Caco-2 (cell line): ENCODE measurements at regions not wholly inside any gene's neighbourhood (a gene's known extent, or its start where the extent isn't known, plus 50 kb on each side); places are given as distances from the start of the nearest gene placed in this dataset.

Experiments used
- BruUV-seq: library from RNA; stranded (reverse); fragments of 400-500 nt; replicated peaks from 2 replicates; lab custom pipeline; 2021; lab: Mats Ljungman, UMichigan
- CTCF ChIA-PET: fragments of 300-600 bp; sonication (Branson Sonifier 250); formaldehyde crosslinking; loops from one replicate; lab custom pipeline; 2022; ENCODE audit warnings: antibody characterized with exemption; lab: Charles Lee
- POLR2A ChIA-PET: fragments of 300-600 bp; sonication (Branson Sonifier 250); formaldehyde crosslinking; loops from one replicate; lab custom pipeline; 2022; ENCODE audit warnings: antibody characterized with exemption; lab: Charles Lee
- DNase-seq, 2 experiments: peaks; one replicate each; pipeline versions ENCODE4 v3.0.0 to v3.0.0-alpha.2; 2020 to 2022
- H3K27me3 ChIP-seq: replicated peaks from 2 replicates; pipeline ENCODE4 v1.6.0; 2011; ENCODE audit warnings: low read length; ENCODE audit not compliant: control insufficient read depth, insufficient read depth
- H3K36me3 ChIP-seq: 2 replicates; pipeline ENCODE4 v1.5.1; 2011; ENCODE audit warnings: low read length; ENCODE audit not compliant: control insufficient read depth, insufficient read depth
- H3K4me1 ChIP-seq: fragments of 250-450 bp; sonication (Bioruptor Pico); 2 replicates; pipeline ENCODE4 v1.5.1; 2020; ENCODE audit warnings: mild to moderate bottlenecking
- H3K4me3 ChIP-seq: 2 replicates; pipeline ENCODE4 v1.5.1; 2011; ENCODE audit warnings: low read depth, mild to moderate bottlenecking, control low read depth, low read length
- H3K9me3 ChIP-seq: fragments of 250-450 bp; sonication (Bioruptor Pico); 2 replicates; pipeline ENCODE4 v1.5.1; 2020; ENCODE audit warnings: mild to moderate bottlenecking, moderate library complexity
- H3K27ac Mint-ChIP-seq: one replicate; pipeline ENCODE4 v1.8.0; 2022; ENCODE audit warnings: mixed read lengths; ENCODE audit not compliant: unreplicated experiment
- H3K27me3 Mint-ChIP-seq: one replicate; pipeline ENCODE4 v1.8.0; 2022; ENCODE audit warnings: mixed read lengths; ENCODE audit not compliant: insufficient read depth, unreplicated experiment
- H3K36me3 Mint-ChIP-seq: one replicate; pipeline ENCODE4 v1.8.0; 2022; ENCODE audit warnings: mild to moderate bottlenecking, mixed read lengths; ENCODE audit not compliant: insufficient read depth, unreplicated experiment
- H3K4me1 Mint-ChIP-seq: one replicate; pipeline ENCODE4 v1.8.0; 2022; ENCODE audit warnings: low read depth, mixed read lengths; ENCODE audit not compliant: unreplicated experiment
- H3K4me3 Mint-ChIP-seq: one replicate; pipeline ENCODE4 v1.8.0; 2022; ENCODE audit warnings: mild to moderate bottlenecking, moderate library complexity, mixed read lengths; ENCODE audit not compliant: unreplicated experiment
- H3K9me3 Mint-ChIP-seq: one replicate; pipeline ENCODE4 v1.8.0; 2022; ENCODE audit warnings: mixed read lengths; ENCODE audit not compliant: unreplicated experiment
- intact Hi-C: fragments of 100-400 bp; cut with micrococcal nuclease; formaldehyde crosslinking; loops from one replicate; pipeline ENCODE4 v1.10.0; 2022; ENCODE audit not compliant: unreplicated experiment
- TF ChIP-seq, protein P1 (sequence below), 2 experiments: fragments of 200-600 bp in 1 of 2; IDR thresholded peaks; 1 replicate in 1 of 2; 2 replicates in 1 of 2; pipeline versions ENCODE4 v1.5.1 to v1.8.0; 2011 to 2022; ENCODE audit warnings: antibody characterized with exemption in 1 of 2, control low read depth in 1 of 2, inconsistent platforms in 1 of 2, low read depth in 1 of 2, low read length in 1 of 2, mild to moderate bottlenecking in 1 of 2, moderate library complexity in 1 of 2; ENCODE audit not compliant: insufficient read depth in 1 of 2, severe bottlenecking in 1 of 2, unreplicated experiment in 1 of 2

DNA sequence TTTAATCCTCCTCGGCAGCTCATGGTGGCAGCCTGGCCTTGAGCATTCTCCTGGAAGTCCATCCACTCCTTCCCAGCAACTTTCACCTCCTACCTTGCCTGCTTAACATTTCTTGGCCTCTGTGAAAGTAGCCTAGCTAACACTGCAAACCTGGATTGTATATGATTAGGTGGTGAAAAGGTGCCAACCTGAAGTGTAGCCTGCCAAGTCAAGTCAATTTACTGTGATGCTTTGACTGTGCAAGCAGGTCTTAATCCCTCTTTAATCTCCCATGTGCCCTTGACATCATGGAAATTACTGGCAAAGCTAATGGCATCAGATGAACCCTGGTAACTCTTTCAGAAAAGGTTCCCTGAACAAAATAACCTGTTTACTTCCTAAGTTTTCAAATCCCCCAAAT, 169.7 kb upstream of the NR2F2 start:
- no peak overlapping the region for H3K4me3 ChIP-seq
- H3K4me1 ChIP-seq: peaks cover 9% of the 10 kb centered on the region
- H3K9me3 ChIP-seq: no peaks in the 10 kb centered on the region; the same call in none of the 2 replicates
- no TSS peak for BruUV-seq
- POLR2A ChIA-PET: no interaction called here
- no peaks in the 10 kb centered on the region for H3K9me3 Mint-ChIP-seq
- no peaks in the 10 kb centered on the region for H3K27me3 Mint-ChIP-seq
- H3K36me3 Mint-ChIP-seq: no peaks in the 10 kb centered on the region
- H3K4me1 Mint-ChIP-seq: peaks cover 12% of the 10 kb centered on the region
- no peak for DNase-seq
- CTCF ChIA-PET: no interaction called here
- H3K36me3 ChIP-seq: no peaks in the 10 kb centered on the region
- H3K27ac Mint-ChIP-seq: no peak overlapping the region
- intact Hi-C loops: no loop called here
- H3K4me3 Mint-ChIP-seq: no peak overlapping the region
- TF ChIP-seq, protein P1, sequence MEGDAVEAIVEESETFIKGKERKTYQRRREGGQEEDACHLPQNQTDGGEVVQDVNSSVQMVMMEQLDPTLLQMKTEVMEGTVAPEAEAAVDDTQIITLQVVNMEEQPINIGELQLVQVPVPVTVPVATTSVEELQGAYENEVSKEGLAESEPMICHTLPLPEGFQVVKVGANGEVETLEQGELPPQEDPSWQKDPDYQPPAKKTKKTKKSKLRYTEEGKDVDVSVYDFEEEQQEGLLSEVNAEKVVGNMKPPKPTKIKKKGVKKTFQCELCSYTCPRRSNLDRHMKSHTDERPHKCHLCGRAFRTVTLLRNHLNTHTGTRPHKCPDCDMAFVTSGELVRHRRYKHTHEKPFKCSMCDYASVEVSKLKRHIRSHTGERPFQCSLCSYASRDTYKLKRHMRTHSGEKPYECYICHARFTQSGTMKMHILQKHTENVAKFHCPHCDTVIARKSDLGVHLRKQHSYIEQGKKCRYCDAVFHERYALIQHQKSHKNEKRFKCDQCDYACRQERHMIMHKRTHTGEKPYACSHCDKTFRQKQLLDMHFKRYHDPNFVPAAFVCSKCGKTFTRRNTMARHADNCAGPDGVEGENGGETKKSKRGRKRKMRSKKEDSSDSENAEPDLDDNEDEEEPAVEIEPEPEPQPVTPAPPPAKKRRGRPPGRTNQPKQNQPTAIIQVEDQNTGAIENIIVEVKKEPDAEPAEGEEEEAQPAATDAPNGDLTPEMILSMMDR (IDR thresholded peaks at IDR 0.05; ENCODE audit: insufficient read depth in 1 of 2, low read depth in 1 of 2, low read length in 1 of 2, severe bottlenecking in 1 of 2, unreplicated experiment in 1 of 2): no peak
- no peaks in the 10 kb centered on the region for H3K27me3 ChIP-seq

DNA sequence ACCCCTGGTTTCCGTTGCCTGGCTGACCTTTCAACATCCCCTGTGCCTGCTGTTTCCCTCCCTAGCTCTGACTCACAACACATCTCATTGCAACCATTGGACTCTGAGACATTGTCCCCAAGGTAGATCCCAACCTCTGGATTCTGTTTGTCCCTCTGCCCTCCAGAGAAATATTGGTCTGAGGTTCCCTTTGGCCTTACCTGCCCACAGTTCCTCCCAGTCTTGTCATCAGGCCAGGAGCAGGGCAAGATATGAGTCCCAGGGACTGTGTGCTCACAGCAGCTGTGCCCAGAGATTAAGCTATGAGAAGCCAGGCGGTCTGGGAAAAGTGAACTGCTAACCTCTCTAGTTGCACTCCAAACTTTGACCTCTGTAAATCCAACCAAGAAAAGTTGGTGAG, 168.2 kb upstream of the NR2F2 start:
- TF ChIP-seq, protein P1 (IDR thresholded peaks at IDR 0.05; ENCODE audit: insufficient read depth in 1 of 2, low read depth in 1 of 2, low read length in 1 of 2, severe bottlenecking in 1 of 2, unreplicated experiment in 1 of 2): no peak
- Histone ChIP-seq H3K27me3 (no peaks in the 10 kb centered on the region), H3K4me1 (peaks cover 13% of the 10 kb centered on the region), H3K36me3 (no peaks in the 10 kb centered on the region), H3K4me3 (no peak overlapping the region), H3K9me3 (no peaks in the 10 kb centered on the region; the same call in none of the 2 replicates)
- ChIA-PET CTCF (interaction anchor here (0.6 kb wide), 1 partner anchor 40 kb away, joined by 6 read pairs; no protein-coding TSS in a partner anchor), POLR2A (no interaction called here)
- Mint-ChIP-seq H3K27me3 (no peaks in the 10 kb centered on the region), H3K36me3 (peaks cover 3% of the 10 kb centered on the region), H3K4me3 (no peak overlapping the region), H3K4me1 (peaks cover 27% of the 10 kb centered on the region), H3K9me3 (peaks cover 3% of the 10 kb centered on the region), H3K27ac (no peak overlapping the region)
- no peak for DNase-seq
- no TSS peak for BruUV-seq
- intact Hi-C loops: no loop called here

DNA sequence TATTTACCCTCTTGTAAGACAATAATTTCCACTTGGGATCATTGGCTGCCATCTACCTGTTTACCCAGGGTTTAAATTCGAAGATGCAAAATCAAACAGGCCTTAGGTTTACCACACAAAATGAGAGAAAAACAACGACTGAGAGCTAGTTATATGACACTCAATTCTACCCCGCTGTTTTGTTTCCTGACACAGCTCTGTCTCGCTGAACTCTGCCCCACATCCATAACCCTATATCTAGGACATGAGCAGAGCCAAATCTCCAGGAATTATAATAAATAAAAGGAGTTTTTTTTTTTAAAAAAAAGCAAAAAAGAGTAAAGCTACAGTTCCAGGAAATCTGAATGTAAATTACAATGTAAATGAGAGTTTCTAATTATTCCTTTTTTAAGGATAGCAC, 165.4 kb upstream of the NR2F2 start:
- no peaks in the 10 kb centered on the region for H3K27me3 ChIP-seq
- peaks cover 10% of the 10 kb centered on the region for H3K36me3 Mint-ChIP-seq
- no peak overlapping the region for H3K27ac Mint-ChIP-seq
- DNase-seq: no peak
- intact Hi-C loops: no loop called here
- POLR2A ChIA-PET: no interaction called here
- TF ChIP-seq, protein P1 (IDR thresholded peaks at IDR 0.05; ENCODE audit: insufficient read depth in 1 of 2, low read depth in 1 of 2, low read length in 1 of 2, severe bottlenecking in 1 of 2, unreplicated experiment in 1 of 2): no peak
- H3K4me3 ChIP-seq: no peak overlapping the region
- H3K9me3 ChIP-seq: peaks cover 14% of the 10 kb centered on the region
- no peak overlapping the region for H3K4me3 Mint-ChIP-seq
- peaks cover 17% of the 10 kb centered on the region for H3K4me1 ChIP-seq
- H3K9me3 Mint-ChIP-seq: peaks cover 29% of the 10 kb centered on the region
- CTCF ChIA-PET: interaction anchor here (0.6 kb wide), 1 partner anchor 1418 kb away, joined by 9 read pairs; no protein-coding TSS in a partner anchor
- no TSS peak for BruUV-seq
- H3K36me3 ChIP-seq: no peaks in the 10 kb centered on the region
- no peaks in the 10 kb centered on the region for H3K27me3 Mint-ChIP-seq
- peaks cover 39% of the 10 kb centered on the region for H3K4me1 Mint-ChIP-seq
